Activated CD8-positive, alpha-beta T cell treated with anti-CD3 and anti-CD28 coated beads for 36 hours (primary cell): ENCODE measurements at regions not wholly inside any gene's neighbourhood (a gene's known extent, or its start where the extent isn't known, plus 50 kb on each side); places are given as distances from the start of the nearest gene placed in this dataset.
"Not testable (repeated sequence)": the region's sequence is repeated elsewhere in the genome, so short reads cannot be mapped to it uniquely, and the experiment has no call there.

Experiments
- ATAC-seq: fragments of 200-7000 bp; cut with Tn5 transposase; one replicate; pipeline ENCODE4 v1.10.0; 2021; ENCODE audit warnings: mild to moderate bottlenecking, moderate library complexity
- CTCF ChIA-PET: fragments of 350-600 bp; sonication (Branson Sonifier 250); formaldehyde crosslinking; loops from one replicate; lab custom pipeline; 2021; ENCODE audit warnings: antibody characterized with exemption; lab: Charles Lee
- POLR2A ChIA-PET: fragments of 350-600 bp; sonication (Branson Sonifier 250); formaldehyde crosslinking; loops from one replicate; lab custom pipeline; 2021; ENCODE audit warnings: antibody characterized with exemption; lab: Charles Lee
- DNase-seq: peaks from one replicate; pipeline ENCODE4 v3.0.0-alpha.2; 2020
- H3K27ac Mint-ChIP-seq: one replicate; pipeline ENCODE4 v1.8.0; 2021; ENCODE audit warnings: mild to moderate bottlenecking, mixed read lengths
- H3K27me3 Mint-ChIP-seq: one replicate; pipeline ENCODE4 v1.8.0; 2021; ENCODE audit warnings: mixed read lengths
- H3K36me3 Mint-ChIP-seq: one replicate; pipeline ENCODE4 v1.8.0; 2021; ENCODE audit warnings: low read depth, mixed read lengths
- H3K4me1 Mint-ChIP-seq: one replicate; pipeline ENCODE4 v1.8.0; 2021; ENCODE audit warnings: low read depth, mixed read lengths
- H3K4me3 Mint-ChIP-seq: one replicate; pipeline ENCODE4 v1.8.0; 2021; ENCODE audit warnings: mild to moderate bottlenecking, moderate library complexity, mixed read lengths
- H3K9me3 Mint-ChIP-seq: one replicate; pipeline ENCODE4 v1.8.0; 2021; ENCODE audit warnings: mixed read lengths
- CTCF ChIP-seq: fragments of 200-600 bp; IDR thresholded peaks from one replicate; pipeline ENCODE4 v1.8.0; 2022; ENCODE audit warnings: antibody characterized with exemption, mild to moderate bottlenecking
- intact Hi-C: fragments of 100-400 bp; cut with micrococcal nuclease; formaldehyde crosslinking; loops from one replicate; pipeline ENCODE4 v1.10.0; 2022

DNA sequence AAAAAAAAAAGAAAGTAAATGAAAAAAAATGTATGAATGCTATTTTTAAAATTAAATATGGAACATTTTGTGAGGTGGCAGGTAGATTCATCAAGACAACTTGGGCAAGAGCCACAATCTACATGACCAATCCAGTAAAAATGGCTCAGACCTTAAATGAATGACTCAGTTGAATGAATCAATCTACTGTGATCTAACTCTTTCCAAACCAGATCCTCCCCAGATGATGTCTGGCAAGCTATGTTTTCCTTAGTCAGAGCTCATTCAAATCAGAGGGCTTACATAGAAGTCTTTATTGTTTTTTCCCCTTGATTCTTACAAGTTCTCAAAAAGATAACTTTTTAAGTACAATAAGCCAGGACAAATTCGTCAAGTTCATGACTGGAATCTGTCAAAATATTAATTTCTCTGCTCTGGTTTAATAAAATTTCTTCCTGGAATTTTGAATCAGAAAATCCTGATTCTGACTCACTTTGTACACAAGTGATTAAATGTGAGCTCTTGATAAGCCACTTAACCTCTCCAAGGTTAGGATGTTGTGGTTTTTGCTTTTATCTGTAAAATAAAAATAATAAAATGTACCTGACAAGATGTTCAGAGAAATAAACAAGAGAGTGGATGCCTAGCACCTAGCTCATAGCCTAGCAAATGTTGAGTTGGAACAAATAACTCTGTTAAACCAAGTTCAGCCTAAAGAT lies 105.6 kb upstream of the SMIM31 start:
- CTCF ChIA-PET: no interaction called here
- no peak overlapping the region for H3K27ac Mint-ChIP-seq
- POLR2A ChIA-PET: no interaction called here
- H3K27me3 Mint-ChIP-seq: no peaks in the 10 kb centered on the region
- no peak for TF ChIP-seq CTCF
- no peaks in the 10 kb centered on the region for H3K9me3 Mint-ChIP-seq
- no peak for ATAC-seq
- H3K4me3 Mint-ChIP-seq: no peak overlapping the region
- no peak for DNase-seq
- no peaks in the 10 kb centered on the region for H3K36me3 Mint-ChIP-seq
- H3K4me1 Mint-ChIP-seq: no peaks in the 10 kb centered on the region
- intact Hi-C loops: no loop called here

- ATAC-seq (no peak), DNase-seq (no peak)
- Mint-ChIP-seq H3K4me1 (no peaks in the 10 kb centered on the region), H3K9me3 (no peaks in the 10 kb centered on the region), H3K27me3 (no peaks in the 10 kb centered on the region), H3K27ac (no peak overlapping the region), H3K36me3 (no peaks in the 10 kb centered on the region), H3K4me3 (no peak overlapping the region)
- no peak for TF ChIP-seq CTCF
- intact Hi-C loops: no loop called here
- POLR2A ChIA-PET: no interaction called here
- CTCF ChIA-PET: no interaction called here
Observed at GRCh38 chr4:164648849-164649212, 105.1 kb upstream of the SMIM31 start.

DNA sequence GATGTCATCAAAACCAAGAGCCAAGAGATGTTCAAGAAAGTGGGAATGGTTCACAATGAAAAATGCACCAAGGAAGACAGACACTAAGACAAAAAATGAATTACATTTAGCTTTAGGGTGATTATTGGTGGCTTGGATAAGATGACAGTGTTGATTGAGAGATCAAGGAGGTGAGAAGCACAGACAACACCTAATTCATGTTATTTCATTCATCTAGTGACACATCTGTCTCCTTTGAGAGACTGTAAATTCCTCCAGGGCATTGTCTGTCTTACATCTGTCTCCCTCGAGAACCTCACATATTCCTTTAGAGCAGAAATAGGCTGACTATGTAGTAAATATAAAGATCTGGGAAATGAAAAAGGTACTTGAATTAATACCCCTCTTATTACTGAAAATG lies 94.2 kb upstream of the SMIM31 start:
- Mint-ChIP-seq H3K27me3 (no peaks in the 10 kb centered on the region), H3K4me1 (no peaks in the 10 kb centered on the region), H3K9me3 (peaks cover 8% of the 10 kb centered on the region), H3K27ac (no peak overlapping the region), H3K4me3 (no peak overlapping the region), H3K36me3 (no peaks in the 10 kb centered on the region)
- ChIA-PET CTCF (no interaction called here), POLR2A (no interaction called here)
- DNase-seq: no peak
- ATAC-seq: no peak
- no peak for TF ChIP-seq CTCF
- intact Hi-C loops: no loop called here

DNA sequence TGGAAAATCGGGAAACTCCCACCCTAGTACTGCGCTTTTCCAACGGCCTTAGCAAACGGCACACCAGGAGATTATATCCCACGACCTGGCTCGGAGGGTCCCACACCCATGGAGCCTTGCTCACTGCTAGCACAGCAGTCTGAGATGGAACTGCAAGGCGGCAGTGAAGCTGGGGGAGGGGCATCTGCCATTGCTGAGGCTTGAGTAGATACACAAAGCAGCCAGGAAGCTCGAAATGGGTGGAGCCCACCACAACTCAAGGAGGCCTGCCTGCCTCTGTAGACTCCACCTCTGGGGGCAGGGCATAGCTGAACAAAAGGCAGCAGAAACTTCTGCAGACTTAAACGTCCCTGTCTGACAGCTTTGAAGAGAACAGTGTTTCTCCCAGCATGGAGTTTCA lies 77.8 kb upstream of the SMIM31 start:
- intact Hi-C loops, DNase-seq, H3K4me3 Mint-ChIP-seq, POLR2A ChIA-PET, H3K4me1 Mint-ChIP-seq, CTCF ChIA-PET, H3K27ac Mint-ChIP-seq, H3K36me3 Mint-ChIP-seq, ATAC-seq, H3K27me3 Mint-ChIP-seq, H3K9me3 Mint-ChIP-seq: not testable (repeated sequence)

- no peaks in the 10 kb centered on the region for H3K27me3 Mint-ChIP-seq
- ATAC-seq (no peak), DNase-seq (no peak)
- H3K4me3 Mint-ChIP-seq: no peak overlapping the region
- POLR2A ChIA-PET: no interaction called here
- H3K9me3 Mint-ChIP-seq: no peaks in the 10 kb centered on the region
- H3K27ac Mint-ChIP-seq: no peak overlapping the region
- CTCF ChIA-PET: no interaction called here
- H3K4me1 Mint-ChIP-seq: no peaks in the 10 kb centered on the region
- TF ChIP-seq CTCF: no peak
- intact Hi-C loops: no loop called here
- no peaks in the 10 kb centered on the region for H3K36me3 Mint-ChIP-seq
Observed at GRCh38 chr4:164683040-164683439, 70.9 kb upstream of the SMIM31 start.
